GM12872 (cell line): ENCODE measurements at regions not wholly inside any gene's neighbourhood (a gene's known extent, or its start where the extent isn't known, plus 50 kb on each side); places are given as distances from the start of the nearest gene placed in this dataset.

Experiments
- CTCF ChIP-seq: IDR thresholded peaks from 3 replicates; pipeline ENCODE4 v1.5.1; 2011; ENCODE audit warnings: low read depth, mild to moderate bottlenecking, low read length, moderate library complexity; ENCODE audit not compliant: insufficient read depth

GRCh38 chr2:128472789-128473174 is 154.1 kb upstream of the HS6ST1 start:
- TF ChIP-seq CTCF = no peak

- no peak for TF ChIP-seq CTCF
These were observed 154.7 kb upstream of the HS6ST1 start for GRCh38 chr2:128473175-128474035.

- no peak for TF ChIP-seq CTCF
These were observed 155.6 kb upstream of the HS6ST1 start for GRCh38 chr2:128474036-128474955.

DNA sequence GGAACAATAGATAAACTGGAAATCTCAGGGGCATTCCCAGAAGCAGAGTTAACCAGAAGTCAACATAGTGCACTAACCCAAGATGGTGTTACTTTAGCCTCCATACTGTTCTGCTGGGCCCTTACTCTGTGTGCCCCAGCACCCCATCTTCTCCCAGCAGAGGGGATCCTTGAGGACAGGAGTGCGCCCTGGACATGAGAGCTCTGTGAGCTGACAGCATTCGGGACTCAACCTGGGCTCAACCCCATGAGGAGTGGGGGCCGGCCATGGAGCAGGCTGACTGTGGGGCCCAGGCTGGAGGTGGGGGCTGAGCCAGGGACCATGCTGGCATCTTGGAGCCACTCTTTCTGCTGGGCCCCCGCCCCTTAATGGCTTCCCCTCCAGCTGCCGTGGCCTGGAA is 156.3 kb upstream of the HS6ST1 start:
- no peak for TF ChIP-seq CTCF

DNA sequence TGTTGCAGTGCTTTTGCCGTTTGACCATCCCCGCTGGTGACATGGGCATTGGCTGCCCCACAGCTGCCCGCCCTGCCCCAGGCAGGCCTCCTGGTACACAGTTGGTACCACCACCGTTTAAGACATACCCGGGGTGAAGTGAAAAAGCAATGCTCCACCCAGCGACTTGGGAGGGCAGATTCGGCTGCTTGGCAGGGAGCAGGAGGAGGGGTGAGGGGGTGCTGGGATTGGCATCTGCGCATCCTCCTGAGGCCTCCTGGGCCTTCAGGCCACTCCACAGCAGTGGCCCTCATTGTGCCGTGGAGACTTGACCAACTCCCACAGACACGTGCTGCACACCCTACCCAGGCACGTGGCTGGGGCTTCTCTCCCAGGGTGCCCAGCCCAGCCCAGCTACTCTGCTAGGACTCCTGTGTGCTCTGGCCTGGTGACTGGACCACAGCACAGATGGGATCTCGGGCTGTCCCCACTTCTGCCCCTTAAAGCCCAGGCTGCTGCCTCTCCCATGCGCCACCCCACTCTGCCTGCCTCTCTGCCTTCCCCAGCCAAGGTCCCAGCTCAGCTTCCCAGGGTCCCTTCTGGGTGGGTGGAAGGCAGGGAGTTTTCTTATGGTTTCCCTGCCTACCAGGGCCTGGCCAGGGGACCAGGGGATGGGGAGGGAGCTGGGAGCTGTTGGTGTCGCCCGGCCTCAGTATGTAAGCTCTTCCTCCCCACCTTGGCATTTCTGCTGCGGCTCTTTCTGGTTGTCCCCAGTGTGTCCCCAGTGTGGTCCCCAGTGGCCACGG is 157.0 kb upstream of the HS6ST1 start:
- TF ChIP-seq CTCF = no peak

DNA sequence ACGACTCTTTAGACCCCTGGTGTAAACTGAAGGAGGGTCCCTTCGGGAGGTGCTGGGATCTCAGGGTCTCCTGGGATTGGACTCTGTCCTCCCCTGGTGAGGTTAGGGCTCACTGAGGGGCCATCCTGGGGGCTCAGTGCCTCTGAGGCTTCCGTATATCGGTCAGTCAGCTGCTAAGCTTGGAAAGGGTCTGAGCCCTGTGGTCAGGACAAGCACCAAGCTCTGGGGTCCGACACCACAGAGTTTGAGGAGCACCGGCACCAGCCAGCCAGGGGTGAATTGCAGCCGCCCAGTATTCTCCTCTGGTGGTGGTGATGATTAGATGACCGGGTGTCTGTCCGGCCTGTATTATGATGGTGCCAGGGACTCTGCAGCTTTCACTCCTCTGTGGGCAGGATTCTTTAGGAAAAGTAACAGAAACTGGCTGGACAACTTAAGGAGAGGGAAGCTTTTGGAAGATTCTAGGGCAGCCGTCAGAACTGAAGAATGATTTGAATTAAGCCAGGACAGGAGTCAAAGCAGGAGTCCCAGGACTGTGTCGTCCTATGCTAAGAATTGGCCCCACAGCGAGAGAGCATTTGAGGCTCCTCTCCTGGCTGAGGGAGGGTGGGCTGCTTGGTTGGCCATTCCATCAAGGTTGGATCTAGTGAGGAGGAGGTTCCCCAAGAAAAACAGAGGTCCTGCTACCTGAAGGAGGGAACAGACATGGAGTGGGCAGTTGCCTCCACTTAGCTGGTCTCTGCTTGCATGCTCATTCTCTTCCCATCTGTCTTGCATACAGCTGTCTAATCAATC is 158.6 kb upstream of the HS6ST1 start:
- no peak for TF ChIP-seq CTCF
